ENCODE measurements at regions not wholly inside any gene's neighbourhood (a gene's known extent, or its start where the extent isn't known, plus 50 kb on each side); places are given as distances from the start of the nearest gene placed in this dataset.

GRCh38 chr1:195597891-195598290, 1010.3 kb downstream of the KCNT2 start:
- ChIA-PET POLR2A (no interaction called here), CTCF (no interaction called here)
- DNase-seq (ENCODE audit: low read depth, low spot score) = no peak
- H3K4me3 ChIP-seq (ENCODE audit: low read depth, low read length) = no peak overlapping the region
- TF ChIP-seq CTCF (IDR thresholded peaks at IDR 0.05; ENCODE audit: insufficient read depth, low read length, missing control alignments) = no peak

- ChIA-PET CTCF (no interaction called here), POLR2A (no interaction called here)
- DNase-seq (ENCODE audit: low read depth, low spot score) = no peak
- TF ChIP-seq CTCF (IDR thresholded peaks at IDR 0.05; ENCODE audit: insufficient read depth, low read length, missing control alignments) = no peak
- no peak overlapping the region for H3K4me3 ChIP-seq (ENCODE audit: low read depth, low read length)
Observed at GRCh38 chr1:195594773-195595172, 1013.5 kb downstream of the KCNT2 start.

GRCh38 chr1:195594322-195594721, 1013.9 kb downstream of the KCNT2 start:
- no peak for TF ChIP-seq CTCF (IDR thresholded peaks at IDR 0.05; ENCODE audit: insufficient read depth, low read length, missing control alignments)
- no peak overlapping the region for H3K4me3 ChIP-seq (ENCODE audit: low read depth, low read length)
- ChIA-PET CTCF (no interaction called here), POLR2A (no interaction called here)
- no peak for DNase-seq (ENCODE audit: low read depth, low spot score)

GRCh38 chr1:195591917-195592672, 1016.1 kb downstream of the KCNT2 start:
- POLR2A ChIA-PET = no interaction called here
- TF ChIP-seq CTCF (IDR thresholded peaks at IDR 0.05; ENCODE audit: insufficient read depth, low read length, missing control alignments) = no peak
- DNase-seq (ENCODE audit: low read depth, low spot score) = no peak
- CTCF ChIA-PET = no interaction called here
- H3K4me3 ChIP-seq (ENCODE audit: low read depth, low read length) = no peak overlapping the region

GRCh38 chr1:195590649-195591048, 1017.6 kb downstream of the KCNT2 start:
- H3K4me3 ChIP-seq (ENCODE audit: low read depth, low read length) = no peak overlapping the region
- ChIA-PET CTCF (interaction anchor here (1.1 kb wide), 1 partner anchor 9 kb away, joined by 3 read pairs; no protein-coding TSS in a partner anchor), POLR2A (no interaction called here)
- no peak for DNase-seq (ENCODE audit: low read depth, low spot score)
- no peak for TF ChIP-seq CTCF (IDR thresholded peaks at IDR 0.05; ENCODE audit: insufficient read depth, low read length, missing control alignments)

GRCh38 chr1:195584870-195585624, 1023.2 kb downstream of the KCNT2 start:
- TF ChIP-seq CTCF (IDR thresholded peaks at IDR 0.05; ENCODE audit: insufficient read depth, low read length, missing control alignments) = no peak
- H3K4me3 ChIP-seq (ENCODE audit: low read depth, low read length) = no peak overlapping the region
- POLR2A ChIA-PET = no interaction called here
- CTCF ChIA-PET = no interaction called here
- no peak for DNase-seq (ENCODE audit: low read depth, low spot score)

All from AG04449 (cell line).